ENCODE measurements at regions not wholly inside any gene's neighbourhood (a gene's known extent, or its start where the extent isn't known, plus 50 kb on each side); places are given as distances from the start of the nearest gene placed in this dataset.

- H3K36me3 ChIP-seq (ENCODE audit: control insufficient read depth in 2 of 2, insufficient read depth in 2 of 2, low read length in 1 of 2) = no peaks in the 10 kb centered on the region
- H3K27me3 ChIP-seq (replicated peaks in 1 of 2; ENCODE audit: control insufficient read depth in 2 of 2, insufficient read depth in 2 of 2, low read length in 1 of 2) = no peaks in the 10 kb centered on the region
- H3K4me2 ChIP-seq (ENCODE audit: control insufficient read depth, insufficient read depth) = no peak overlapping the region
- SMC1A ChIA-PET (ENCODE audit: uncharacterized antibody, unreplicated experiment) = no interaction called here
- DNase-seq (ENCODE audit: low read depth, low spot score) (no peak), FAIRE-seq (no peak), ATAC-seq (no peak)
- POLR2A ChIA-PET = no interaction called here
- H3K4me3 ChIP-seq = no peak overlapping the region
- no peaks in the 10 kb centered on the region for H3K4me1 ChIP-seq (ENCODE audit: control insufficient read depth, insufficient read depth, low read length)
- no peak overlapping the region for H3K9ac ChIP-seq (ENCODE audit: control insufficient read depth, insufficient read depth, low read length)
- H3K27ac ChIP-seq (ENCODE audit: control insufficient read depth, insufficient read depth) = no peak overlapping the region
- no peaks in the 10 kb centered on the region for H3K9me3 ChIP-seq (replicated peaks; ENCODE audit: control insufficient read depth, insufficient read depth, low read length)
- intact Hi-C loops (cut with micrococcal nuclease; ENCODE audit: unreplicated experiment) = no loop called here
- CTCF ChIA-PET = no interaction called here
- no TSS peak for BruUV-seq (replicated peaks)
- H3K79me2 ChIP-seq (ENCODE audit: control insufficient read depth, insufficient read depth, low read length) = no peaks in the 10 kb centered on the region
- in situ Hi-C loops (cut with MboI) = no loop called here
- RAD21 ChIA-PET (ENCODE audit: unreplicated experiment) = no interaction called here
- 11% methylated on average over 5 of the region's 5 CpGs for WGBS (ENCODE audit: insufficient coverage, insufficient replicate concordance, low lambda C conversion rate, missing lambda C conversion rate)
- no peak overlapping the region for H2AFZ ChIP-seq (ENCODE audit: control insufficient read depth, low read depth, low read length)
- TF ChIP-seq SIX5 (IDR thresholded peaks at IDR 0.05; ENCODE audit: low read depth, low read length, severe bottlenecking) (no peak), ZNF622 (IDR thresholded peaks at IDR 0.05) (no peak), ZSCAN29 (IDR thresholded peaks at IDR 0.05) (no peak), CREM (IDR thresholded peaks at IDR 0.05; ENCODE audit: low read depth) (no peak), TAF1 (IDR thresholded peaks at IDR 0.05; ENCODE audit: borderline replicate concordance, low read depth, low read length) (no peak), HDAC2 (IDR thresholded peaks at IDR 0.05) (no peak), BMI1 (IDR thresholded peaks at IDR 0.05; ENCODE audit: borderline replicate concordance) (no peak)
- TF ChIP-seq, protein P1, sequence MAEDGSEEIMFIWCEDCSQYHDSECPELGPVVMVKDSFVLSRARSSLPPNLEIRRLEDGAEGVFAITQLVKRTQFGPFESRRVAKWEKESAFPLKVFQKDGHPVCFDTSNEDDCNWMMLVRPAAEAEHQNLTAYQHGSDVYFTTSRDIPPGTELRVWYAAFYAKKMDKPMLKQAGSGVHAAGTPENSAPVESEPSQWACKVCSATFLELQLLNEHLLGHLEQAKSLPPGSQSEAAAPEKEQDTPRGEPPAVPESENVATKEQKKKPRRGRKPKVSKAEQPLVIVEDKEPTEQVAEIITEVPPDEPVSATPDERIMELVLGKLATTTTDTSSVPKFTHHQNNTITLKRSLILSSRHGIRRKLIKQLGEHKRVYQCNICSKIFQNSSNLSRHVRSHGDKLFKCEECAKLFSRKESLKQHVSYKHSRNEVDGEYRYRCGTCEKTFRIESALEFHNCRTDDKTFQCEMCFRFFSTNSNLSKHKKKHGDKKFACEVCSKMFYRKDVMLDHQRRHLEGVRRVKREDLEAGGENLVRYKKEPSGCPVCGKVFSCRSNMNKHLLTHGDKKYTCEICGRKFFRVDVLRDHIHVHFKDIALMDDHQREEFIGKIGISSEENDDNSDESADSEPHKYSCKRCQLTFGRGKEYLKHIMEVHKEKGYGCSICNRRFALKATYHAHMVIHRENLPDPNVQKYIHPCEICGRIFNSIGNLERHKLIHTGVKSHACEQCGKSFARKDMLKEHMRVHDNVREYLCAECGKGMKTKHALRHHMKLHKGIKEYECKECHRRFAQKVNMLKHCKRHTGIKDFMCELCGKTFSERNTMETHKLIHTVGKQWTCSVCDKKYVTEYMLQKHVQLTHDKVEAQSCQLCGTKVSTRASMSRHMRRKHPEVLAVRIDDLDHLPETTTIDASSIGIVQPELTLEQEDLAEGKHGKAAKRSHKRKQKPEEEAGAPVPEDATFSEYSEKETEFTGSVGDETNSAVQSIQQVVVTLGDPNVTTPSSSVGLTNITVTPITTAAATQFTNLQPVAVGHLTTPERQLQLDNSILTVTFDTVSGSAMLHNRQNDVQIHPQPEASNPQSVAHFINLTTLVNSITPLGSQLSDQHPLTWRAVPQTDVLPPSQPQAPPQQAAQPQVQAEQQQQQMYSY (CRISPR knock-in tag; IDR thresholded peaks at IDR 0.05) = no peak
- no peaks in the 10 kb centered on the region for H4K20me1 ChIP-seq (ENCODE audit: control insufficient read depth, insufficient read depth)
These were observed 824.5 kb upstream of the WWC1 start for GRCh38 chr5:167466992-167467391.

Data from GM12878 (cell line).